Calu3 (cell line): ENCODE measurements at regions not wholly inside any gene's neighbourhood (a gene's known extent, or its start where the extent isn't known, plus 50 kb on each side); places are given as distances from the start of the nearest gene placed in this dataset.

Experiments
- BruUV-seq: library from RNA; stranded (reverse); fragments of 400-500 nt; replicated peaks from 2 replicates; lab custom pipeline; 2021; lab: Mats Ljungman, UMichigan
- CTCF ChIA-PET: fragments of 300-600 bp; sonication (Branson Sonifier 250); formaldehyde crosslinking; loops from one replicate; lab custom pipeline; 2022; ENCODE audit warnings: antibody characterized with exemption; lab: Charles Lee
- DNase-seq: peaks from one replicate; pipeline ENCODE4 v3.0.0; 2022
- H3K27ac Mint-ChIP-seq: one replicate; pipeline ENCODE4 v1.8.0; 2022; ENCODE audit warnings: mixed read lengths; ENCODE audit not compliant: unreplicated experiment
- H3K27me3 Mint-ChIP-seq: one replicate; pipeline ENCODE4 v1.8.0; 2022; ENCODE audit warnings: mixed read lengths; ENCODE audit not compliant: unreplicated experiment
- H3K36me3 Mint-ChIP-seq: one replicate; pipeline ENCODE4 v1.8.0; 2022; ENCODE audit warnings: mild to moderate bottlenecking, moderate library complexity, mixed read lengths; ENCODE audit not compliant: insufficient read depth, unreplicated experiment
- H3K4me1 Mint-ChIP-seq: one replicate; pipeline ENCODE4 v1.8.0; 2022; ENCODE audit warnings: mild to moderate bottlenecking, low read depth, mixed read lengths; ENCODE audit not compliant: unreplicated experiment
- H3K4me3 Mint-ChIP-seq: one replicate; pipeline ENCODE4 v1.8.0; 2022; ENCODE audit warnings: mild to moderate bottlenecking, low read depth, moderate library complexity, mixed read lengths; ENCODE audit not compliant: unreplicated experiment
- H3K9me3 Mint-ChIP-seq: one replicate; pipeline ENCODE4 v1.8.0; 2022; ENCODE audit warnings: low read depth, mixed read lengths; ENCODE audit not compliant: unreplicated experiment
- intact Hi-C: fragments of 100-400 bp; cut with micrococcal nuclease; formaldehyde crosslinking; loops from one replicate; pipeline ENCODE4 v1.10.0; 2022; ENCODE audit not compliant: unreplicated experiment
- TF ChIP-seq, protein P1 (sequence below): fragments of 200-600 bp; IDR thresholded peaks from one replicate; pipeline ENCODE4 v1.8.0; 2022; ENCODE audit warnings: antibody characterized with exemption; ENCODE audit not compliant: unreplicated experiment

DNA sequence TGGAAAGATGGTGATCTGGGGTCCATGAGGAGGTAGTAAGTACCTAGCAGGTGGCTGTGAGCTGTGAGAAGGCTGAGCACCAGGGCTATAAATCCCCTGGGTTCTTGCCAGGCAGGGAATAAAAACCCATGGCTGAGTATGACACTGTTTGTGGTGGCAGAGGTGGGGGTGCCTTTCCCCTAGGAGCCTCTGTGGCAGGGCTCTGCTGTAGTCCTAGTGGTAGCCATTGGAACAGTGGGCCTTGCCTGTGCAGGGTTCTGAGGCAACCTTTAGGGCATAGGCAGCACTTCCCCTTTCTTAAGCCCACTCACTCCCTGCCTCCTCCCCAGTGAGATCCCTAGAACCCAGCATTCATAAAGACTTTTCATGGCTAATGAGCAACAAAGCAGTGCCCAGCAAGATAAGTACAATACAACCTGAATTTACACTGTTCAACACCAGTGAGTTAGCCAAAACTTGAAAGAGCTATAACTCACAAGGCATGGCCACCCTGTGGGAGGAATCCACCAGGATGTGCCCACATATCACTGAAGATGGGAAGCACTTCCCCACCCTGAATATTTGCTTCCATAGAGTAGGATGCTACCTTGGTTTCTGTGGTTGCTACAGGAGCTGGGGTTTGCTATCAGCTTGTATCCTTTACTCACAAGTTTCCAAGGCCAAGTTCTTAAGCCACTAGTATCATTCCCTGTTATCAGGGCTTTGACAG is 100.9 kb upstream of the NEUROD1 start:
- Mint-ChIP-seq H3K9me3 (no peaks in the 10 kb centered on the region), H3K27me3 (no peaks in the 10 kb centered on the region), H3K4me3 (no peak overlapping the region), H3K4me1 (peaks cover 70% of the 10 kb centered on the region), H3K27ac (peak overlapping the region; percentile 90), H3K36me3 (peaks cover 3% of the 10 kb centered on the region)
- TSS peak; percentile 55 for BruUV-seq
- intact Hi-C loops, result loop anchor here (2.0 kb wide), 1 partner anchor 64 kb away; no protein-coding TSS in a partner anchor
- TF ChIP-seq, protein P1, sequence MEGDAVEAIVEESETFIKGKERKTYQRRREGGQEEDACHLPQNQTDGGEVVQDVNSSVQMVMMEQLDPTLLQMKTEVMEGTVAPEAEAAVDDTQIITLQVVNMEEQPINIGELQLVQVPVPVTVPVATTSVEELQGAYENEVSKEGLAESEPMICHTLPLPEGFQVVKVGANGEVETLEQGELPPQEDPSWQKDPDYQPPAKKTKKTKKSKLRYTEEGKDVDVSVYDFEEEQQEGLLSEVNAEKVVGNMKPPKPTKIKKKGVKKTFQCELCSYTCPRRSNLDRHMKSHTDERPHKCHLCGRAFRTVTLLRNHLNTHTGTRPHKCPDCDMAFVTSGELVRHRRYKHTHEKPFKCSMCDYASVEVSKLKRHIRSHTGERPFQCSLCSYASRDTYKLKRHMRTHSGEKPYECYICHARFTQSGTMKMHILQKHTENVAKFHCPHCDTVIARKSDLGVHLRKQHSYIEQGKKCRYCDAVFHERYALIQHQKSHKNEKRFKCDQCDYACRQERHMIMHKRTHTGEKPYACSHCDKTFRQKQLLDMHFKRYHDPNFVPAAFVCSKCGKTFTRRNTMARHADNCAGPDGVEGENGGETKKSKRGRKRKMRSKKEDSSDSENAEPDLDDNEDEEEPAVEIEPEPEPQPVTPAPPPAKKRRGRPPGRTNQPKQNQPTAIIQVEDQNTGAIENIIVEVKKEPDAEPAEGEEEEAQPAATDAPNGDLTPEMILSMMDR, result no peak
- peak; percentile 29 for DNase-seq
- CTCF ChIA-PET, result interaction anchor here (1.3 to 2.1 kb wide), 5 partner anchors 9 to 123 kb away, joined by 5 to 9 read pairs (median 8); no protein-coding TSS in a partner anchor

DNA sequence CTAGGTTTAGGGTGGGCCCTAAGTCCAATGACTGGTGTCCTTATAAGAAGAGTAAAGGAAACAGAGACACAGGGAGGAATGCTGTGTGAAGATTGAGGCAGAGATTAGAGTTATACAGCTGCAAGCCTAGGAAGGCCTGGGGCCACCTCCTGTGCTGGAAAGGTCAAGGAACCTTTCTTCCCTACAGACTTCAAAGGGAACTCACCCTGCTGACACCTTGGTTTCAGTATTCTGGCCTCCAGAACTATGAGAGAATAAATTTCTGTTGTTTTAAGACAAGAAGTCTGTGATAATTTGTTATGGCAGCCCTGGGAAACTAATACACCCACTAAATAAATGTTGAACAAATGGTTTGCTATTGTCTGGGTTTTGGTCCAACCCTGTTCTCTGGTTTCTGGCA is 102.3 kb upstream of the NEUROD1 start:
- TF ChIP-seq, protein P1, result no peak
- Mint-ChIP-seq H3K4me3 (no peak overlapping the region), H3K9me3 (no peaks in the 10 kb centered on the region), H3K27ac (peak overlapping the region; percentile 98), H3K27me3 (no peaks in the 10 kb centered on the region), H3K4me1 (peaks cover 84% of the 10 kb centered on the region), H3K36me3 (peaks cover 3% of the 10 kb centered on the region)
- no peak for DNase-seq
- intact Hi-C loops, result no loop called here
- CTCF ChIA-PET, result no interaction called here
- BruUV-seq, result no TSS peak

DNA sequence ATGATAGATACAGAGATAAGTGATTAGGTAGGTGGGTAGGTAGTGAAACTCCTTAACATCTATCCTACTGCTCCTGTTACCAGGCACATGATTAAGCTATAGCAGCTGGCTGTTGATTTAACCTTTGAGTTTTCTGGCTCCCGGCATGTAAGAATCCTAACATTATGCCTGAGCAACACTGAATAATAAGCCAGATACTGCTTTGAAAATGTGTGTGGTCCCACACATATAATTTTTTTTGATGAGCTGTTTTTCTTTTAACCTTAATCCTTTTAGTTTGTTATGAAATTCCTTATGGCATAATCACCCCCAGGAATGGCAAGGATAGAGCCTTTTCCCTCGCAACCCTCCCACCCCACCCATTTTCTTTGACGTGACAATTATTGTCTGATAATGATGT is 104.2 kb upstream of the NEUROD1 start:
- Mint-ChIP-seq H3K36me3 (peaks cover 3% of the 10 kb centered on the region), H3K4me1 (peaks cover 80% of the 10 kb centered on the region), H3K9me3 (no peaks in the 10 kb centered on the region), H3K27me3 (no peaks in the 10 kb centered on the region), H3K27ac (peak overlapping the region; percentile 98), H3K4me3 (no peak overlapping the region)
- BruUV-seq, result no TSS peak
- CTCF ChIA-PET, result interaction anchor here (0.6 kb wide), 3 partner anchors 40 to 155 kb away, joined by 3 to 8 read pairs (median 3); no protein-coding TSS in a partner anchor
- no peak for DNase-seq
- TF ChIP-seq, protein P1, result no peak
- intact Hi-C loops, result loop anchor here (2.0 kb wide), 1 partner anchor 42 kb away; no protein-coding TSS in a partner anchor

DNA sequence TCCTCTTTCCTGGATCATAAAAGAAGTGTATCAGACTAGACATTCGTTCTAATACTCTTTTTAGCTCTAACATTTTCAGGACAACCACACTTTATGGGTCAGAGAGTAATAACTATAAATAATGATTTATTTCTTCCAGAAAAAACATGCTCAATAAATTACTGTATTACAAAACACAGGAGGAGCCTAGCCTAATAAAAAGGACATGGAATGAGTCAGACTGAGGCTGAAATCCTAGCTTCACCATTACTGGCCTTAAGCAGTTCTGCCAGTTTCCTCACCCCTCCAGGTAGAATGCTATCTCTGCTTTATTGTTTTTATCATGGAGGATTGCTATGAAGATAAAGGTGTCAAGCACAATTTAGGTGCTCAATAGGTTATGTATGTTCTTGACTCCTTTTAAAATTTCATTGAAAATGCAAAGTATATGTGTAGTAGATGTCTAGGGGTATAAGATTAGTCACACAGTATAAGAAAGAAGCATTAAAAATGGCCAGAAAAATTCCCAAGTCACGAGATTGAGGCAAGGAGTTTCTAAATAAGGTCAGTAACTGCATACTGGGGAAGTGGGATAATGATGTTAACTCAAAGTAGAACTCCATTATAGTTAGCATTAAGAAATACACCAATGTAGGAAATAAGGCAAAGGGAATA is 105.5 kb upstream of the NEUROD1 start:
- H3K27ac Mint-ChIP-seq, result peak overlapping the region; percentile 98
- no peak overlapping the region for H3K4me3 Mint-ChIP-seq
- intact Hi-C loops, result loop anchor here (2.0 kb wide), 1 partner anchor 43 kb away; no protein-coding TSS in a partner anchor
- no peaks in the 10 kb centered on the region for H3K27me3 Mint-ChIP-seq
- no peaks in the 10 kb centered on the region for H3K9me3 Mint-ChIP-seq
- peaks cover 8% of the 10 kb centered on the region for H3K36me3 Mint-ChIP-seq
- CTCF ChIA-PET, result interaction anchor here (0.8 to 2.1 kb wide), 2 partner anchors 43 to 168 kb away, joined by 5 read pairs; no protein-coding TSS in a partner anchor
- peaks cover 80% of the 10 kb centered on the region for H3K4me1 Mint-ChIP-seq
- BruUV-seq, result no TSS peak
- peak; percentile 22 for DNase-seq
- TF ChIP-seq, protein P1, result no peak
